BJ (cell line): ENCODE measurements at regions not wholly inside any gene's neighbourhood (a gene's known extent, or its start where the extent isn't known, plus 50 kb on each side); places are given as distances from the start of the nearest gene placed in this dataset.

Experiments
- CTCF ChIA-PET: fragments of 350-600 bp; formaldehyde crosslinking; extraction: SDS; loops from one replicate; lab custom pipeline; 2021; ENCODE audit warnings: antibody characterized with exemption, inconsistent platforms; lab: Yijun Ruan, JAX
- POLR2A ChIA-PET: fragments of 300-600 bp; sonication (Branson Sonifier 250); formaldehyde crosslinking; extraction: SDS; loops from one replicate; lab custom pipeline; 2021; ENCODE audit warnings: antibody characterized with exemption; lab: Charles Lee
- DNase-seq: peaks from one replicate; pipeline ENCODE4 v3.0.0-alpha.2; 2011; ENCODE audit warnings: low read depth
- H3K27me3 ChIP-seq: 2 replicates; pipeline ENCODE4 v1.6.0; 2011; ENCODE audit warnings: low read length; ENCODE audit not compliant: control insufficient read depth, insufficient read depth
- H3K36me3 ChIP-seq: 2 replicates; pipeline ENCODE4 v1.5.1; 2011; ENCODE audit warnings: low read length; ENCODE audit not compliant: control insufficient read depth, insufficient read depth
- H3K4me3 ChIP-seq: 2 replicates; pipeline ENCODE4 v1.5.1; 2011; ENCODE audit warnings: low read depth, mild to moderate bottlenecking, control low read depth, low read length
- CTCF ChIP-seq: IDR thresholded peaks from 2 replicates; pipeline ENCODE4 v1.5.1; 2011; ENCODE audit warnings: low read depth, mild to moderate bottlenecking, control low read depth, inconsistent platforms, low read length, moderate library complexity; ENCODE audit not compliant: insufficient read depth

DNA sequence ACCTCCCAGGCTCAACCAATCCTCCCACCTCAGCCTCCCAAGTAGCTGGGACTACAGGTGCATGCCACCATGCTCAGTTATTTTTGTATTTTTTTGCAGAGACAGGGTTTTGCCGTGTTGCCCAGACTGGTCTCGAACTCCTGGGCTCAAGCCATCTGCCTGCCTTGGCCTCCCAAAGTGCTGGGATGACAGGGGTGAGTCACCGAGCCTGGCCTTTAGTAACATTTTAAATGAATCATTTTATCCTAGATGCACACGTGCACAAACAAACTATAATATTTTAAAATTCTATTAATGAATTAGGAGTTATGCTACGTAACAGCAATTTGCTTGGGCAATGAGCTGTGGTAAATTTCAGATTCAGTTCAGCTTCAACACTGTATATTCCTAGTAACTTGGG lies 862.5 kb upstream of the ID2 start:
- DNase-seq: no peak
- Histone ChIP-seq H3K4me3 (no peak overlapping the region), H3K36me3 (no peaks in the 10 kb centered on the region), H3K27me3 (no peaks in the 10 kb centered on the region)
- POLR2A ChIA-PET: no interaction called here
- TF ChIP-seq CTCF: no peak
- CTCF ChIA-PET: interaction anchor here (0.8 to 0.9 kb wide), 2 partner anchors 11 to 28 kb away, joined by 3 read pairs; no protein-coding TSS in a partner anchor

DNA sequence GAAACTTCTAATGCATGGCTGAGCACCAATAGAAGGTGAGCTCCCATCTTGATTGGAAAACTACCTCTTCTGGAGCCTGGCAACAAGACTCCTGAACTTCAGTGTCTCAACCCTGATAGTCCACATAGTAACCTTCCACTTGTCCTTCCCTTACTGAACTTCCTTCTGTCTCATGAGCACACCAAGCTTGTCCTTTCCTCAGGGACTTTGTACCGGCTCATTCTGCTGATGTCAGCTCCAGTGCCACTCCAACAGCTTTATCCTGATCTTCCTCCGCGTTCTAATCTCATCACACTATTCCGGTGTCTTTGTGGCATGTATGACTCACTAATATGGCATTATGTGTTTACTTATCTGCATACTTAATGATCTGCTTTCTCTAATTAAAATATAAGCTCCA lies 862.0 kb upstream of the ID2 start:
- no peaks in the 10 kb centered on the region for H3K36me3 ChIP-seq
- ChIA-PET CTCF (interaction anchor here (0.8 to 0.9 kb wide), 2 partner anchors 11 to 28 kb away, joined by 3 read pairs; no protein-coding TSS in a partner anchor), POLR2A (no interaction called here)
- H3K4me3 ChIP-seq: no peak overlapping the region
- DNase-seq: no peak
- H3K27me3 ChIP-seq: no peaks in the 10 kb centered on the region
- TF ChIP-seq CTCF: no peak

- no peak for DNase-seq
- TF ChIP-seq CTCF: no peak
- CTCF ChIA-PET: no interaction called here
- Histone ChIP-seq H3K36me3 (no peaks in the 10 kb centered on the region), H3K4me3 (no peak overlapping the region), H3K27me3 (no peaks in the 10 kb centered on the region)
- POLR2A ChIA-PET: interaction anchor here (0.6 kb wide), 1 partner anchor 86 kb away, joined by 3 read pairs; no protein-coding TSS in a partner anchor
Measured at GRCh38 chr2:7824211-7824610, 857.6 kb upstream of the ID2 start.

DNA sequence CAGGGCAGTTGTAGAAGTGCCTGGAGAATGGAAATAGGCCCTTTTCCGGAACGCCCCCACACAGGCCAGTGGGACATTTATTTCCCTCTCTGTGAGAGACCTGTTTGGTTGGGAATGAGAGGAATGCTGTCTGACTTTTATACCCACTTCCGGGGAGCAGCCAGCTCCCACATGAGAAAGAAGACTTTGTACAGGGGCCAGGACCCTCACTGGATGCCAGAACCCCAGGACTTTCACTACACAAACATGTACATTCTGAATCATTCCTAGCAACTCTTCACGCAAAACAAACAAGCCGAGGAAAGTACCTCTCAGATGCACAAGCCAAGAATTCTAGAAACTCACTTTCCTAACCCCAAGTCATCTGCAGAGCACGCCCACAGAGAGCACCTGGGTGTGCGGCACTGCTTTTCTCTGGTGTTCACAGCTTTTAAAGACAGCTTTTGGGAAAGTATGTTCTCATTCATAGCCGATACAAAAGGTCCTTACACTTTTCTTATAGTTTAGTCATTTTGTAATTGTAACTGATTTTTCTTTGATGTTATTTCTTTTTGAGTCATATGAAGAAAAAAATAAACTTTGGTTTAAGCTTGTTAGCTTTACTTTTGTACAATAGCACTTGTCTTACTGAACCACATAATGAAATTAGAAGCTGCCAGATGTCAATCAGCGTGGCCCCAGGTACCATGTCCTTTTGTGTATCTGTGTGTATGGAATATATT lies 856.1 kb upstream of the ID2 start:
- H3K27me3 ChIP-seq: no peaks in the 10 kb centered on the region
- CTCF ChIA-PET: interaction anchor here (2.2 kb wide), 1 partner anchor 11 kb away, joined by 6 read pairs; no protein-coding TSS in a partner anchor
- no peaks in the 10 kb centered on the region for H3K36me3 ChIP-seq
- H3K4me3 ChIP-seq: no peak overlapping the region
- POLR2A ChIA-PET: no interaction called here
- TF ChIP-seq CTCF: no peak
- DNase-seq: no peak

DNA sequence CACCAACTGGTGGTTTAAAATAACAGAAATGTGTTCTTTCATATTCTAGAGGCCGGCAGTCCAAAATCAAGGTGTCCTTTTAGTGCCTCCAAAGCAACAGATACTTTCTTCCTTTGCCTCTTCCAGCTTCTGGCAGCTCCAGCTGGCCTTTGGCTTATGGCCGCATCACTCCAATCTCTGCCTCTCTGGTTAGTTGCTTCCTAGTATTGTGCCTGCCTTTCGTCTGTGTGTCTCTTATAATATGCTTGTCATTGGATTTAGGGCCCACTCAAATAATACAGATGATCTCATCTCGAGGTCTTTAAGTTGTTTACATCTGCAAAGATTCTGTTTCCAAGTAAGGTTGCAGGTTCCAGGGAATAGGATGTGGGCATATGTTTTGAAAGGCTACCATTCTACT lies 855.2 kb upstream of the ID2 start:
- DNase-seq: no peak
- POLR2A ChIA-PET: no interaction called here
- CTCF ChIA-PET: interaction anchor here (2.2 kb wide), 1 partner anchor 10 kb away, joined by 6 read pairs; no protein-coding TSS in a partner anchor

More for the DNA sequence above, 855.2 kb upstream of the ID2 start:
- Histone ChIP-seq H3K36me3 (no peaks in the 10 kb centered on the region), H3K27me3 (no peaks in the 10 kb centered on the region), H3K4me3 (no peak overlapping the region)
- TF ChIP-seq CTCF: no peak
